HT1080 (cell line): ENCODE measurements at regions not wholly inside any gene's neighbourhood (a gene's known extent, or its start where the extent isn't known, plus 50 kb on each side); places are given as distances from the start of the nearest gene placed in this dataset.
"Not testable (repeated sequence)": the region's sequence is repeated elsewhere in the genome, so short reads cannot be mapped to it uniquely, and the experiment has no call there.

Experiments
- DNase-seq: peaks from one replicate; pipeline ENCODE4 v3.0.0-alpha.2; 2015; ENCODE audit warnings: low read depth

DNA sequence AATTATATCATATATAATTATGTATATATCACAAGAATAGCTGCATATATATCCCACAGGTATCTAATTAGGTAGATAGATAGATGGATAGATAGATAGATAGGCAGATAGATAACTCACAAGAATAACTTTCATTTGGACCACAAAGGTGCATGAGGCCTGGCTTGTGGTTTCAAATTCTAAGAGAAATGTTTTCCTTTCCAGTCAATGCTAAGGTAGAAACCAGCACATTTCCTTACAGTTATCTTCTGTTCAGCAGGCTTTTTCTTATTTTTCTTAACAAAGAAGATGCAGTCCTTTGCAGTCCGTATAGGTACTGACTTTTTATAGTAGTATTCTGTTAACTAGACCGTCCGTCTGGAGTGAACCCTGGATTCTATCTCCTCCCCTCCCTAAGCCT is 152.9 kb upstream of the ANKFN1 start:
- no peak for DNase-seq

DNA sequence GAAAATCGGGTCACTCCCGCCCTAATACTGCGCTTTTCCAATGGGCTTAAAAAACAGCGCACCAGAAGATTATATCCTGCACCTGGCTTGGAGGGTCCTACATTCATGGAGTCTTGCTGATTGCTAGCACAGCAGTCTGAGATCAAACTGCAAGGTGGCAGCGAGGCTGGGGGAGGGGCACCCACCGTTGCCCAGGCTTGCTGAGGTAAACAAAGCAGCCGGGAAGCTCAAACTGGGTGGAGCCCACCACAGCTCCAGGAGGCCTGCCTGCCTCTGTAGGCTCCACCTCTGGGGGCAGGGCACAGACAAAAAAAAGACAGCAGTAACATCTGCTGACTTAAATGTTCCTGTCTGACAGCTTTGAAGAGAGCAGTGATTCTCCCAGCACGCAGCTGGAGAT is 150.6 kb upstream of the ANKFN1 start:
- not testable (repeated sequence) for DNase-seq

DNA sequence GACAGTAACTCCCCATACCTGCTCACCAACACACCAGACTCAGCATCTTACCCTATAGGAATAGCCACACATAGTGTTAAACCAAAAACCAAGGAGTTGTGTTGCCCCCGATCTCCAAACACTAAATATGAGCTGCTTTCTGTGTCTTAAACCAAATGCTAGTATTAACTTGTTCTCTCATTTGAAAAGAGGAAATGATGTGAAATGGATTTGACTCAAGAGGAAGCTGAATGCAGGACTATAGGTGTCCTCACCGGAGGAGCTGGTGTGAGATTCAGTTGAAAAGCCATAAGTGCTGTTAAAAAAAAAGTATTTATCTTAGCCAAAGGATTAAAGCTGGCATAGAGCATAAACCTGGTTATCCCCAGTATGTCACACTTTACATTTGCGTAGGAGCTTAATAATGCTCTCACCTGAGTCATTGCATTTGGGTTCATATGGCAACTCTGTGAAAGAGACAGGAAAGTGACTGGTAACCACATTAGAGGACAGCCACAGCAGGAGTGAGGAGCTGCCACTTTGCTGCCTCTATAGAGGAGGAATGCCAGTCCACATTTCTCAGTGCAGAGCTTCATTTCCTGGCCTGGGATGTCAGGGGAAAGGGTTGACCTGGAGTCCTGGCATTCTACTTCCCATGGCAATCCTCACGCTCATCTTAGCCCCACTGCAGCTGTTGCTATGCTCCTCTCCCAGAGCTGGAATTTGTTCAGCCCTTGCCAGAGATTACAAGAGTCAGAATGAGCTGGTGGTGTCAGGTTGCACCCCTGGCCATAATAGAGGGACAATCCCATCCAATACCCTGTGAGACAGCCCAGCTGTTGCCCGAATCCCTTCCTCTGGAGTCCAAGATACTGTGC is 143.3 kb upstream of the ANKFN1 start:
- DNase-seq, result peak; percentile 1

DNA sequence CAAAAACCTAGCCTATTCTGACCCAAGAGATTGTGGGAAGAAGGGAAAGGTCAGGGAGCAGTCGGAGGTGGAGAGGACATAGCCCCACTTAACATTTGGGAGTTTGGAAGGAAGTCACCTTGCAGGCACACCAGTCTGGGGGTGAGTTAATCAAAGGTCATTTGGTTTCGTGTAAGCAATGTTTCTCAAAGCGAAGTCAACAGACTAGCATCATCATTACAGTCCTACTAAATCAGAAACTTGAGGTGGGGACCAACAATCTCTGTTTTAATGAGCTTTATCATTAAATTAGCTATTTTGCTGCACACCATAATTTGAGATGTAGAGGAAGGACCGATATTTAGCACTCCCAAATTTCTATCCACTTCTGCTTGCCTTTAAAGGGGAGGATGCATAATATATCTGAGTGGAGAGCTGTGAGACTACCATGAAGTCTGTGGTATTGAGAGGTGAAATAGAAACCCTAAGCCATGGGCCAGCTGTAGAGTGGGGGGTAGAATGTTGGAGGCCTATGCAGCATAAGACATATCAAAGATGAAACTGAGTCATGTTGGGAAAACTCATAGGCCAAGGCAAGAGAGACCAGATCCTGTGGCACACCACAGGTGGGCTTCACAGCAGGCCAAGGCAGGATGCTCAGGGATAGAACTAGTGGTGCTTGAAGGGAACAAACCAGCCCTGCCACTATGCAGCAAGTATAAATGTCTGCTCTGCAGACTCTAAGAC is 141.7 kb upstream of the ANKFN1 start:
- no peak for DNase-seq

DNA sequence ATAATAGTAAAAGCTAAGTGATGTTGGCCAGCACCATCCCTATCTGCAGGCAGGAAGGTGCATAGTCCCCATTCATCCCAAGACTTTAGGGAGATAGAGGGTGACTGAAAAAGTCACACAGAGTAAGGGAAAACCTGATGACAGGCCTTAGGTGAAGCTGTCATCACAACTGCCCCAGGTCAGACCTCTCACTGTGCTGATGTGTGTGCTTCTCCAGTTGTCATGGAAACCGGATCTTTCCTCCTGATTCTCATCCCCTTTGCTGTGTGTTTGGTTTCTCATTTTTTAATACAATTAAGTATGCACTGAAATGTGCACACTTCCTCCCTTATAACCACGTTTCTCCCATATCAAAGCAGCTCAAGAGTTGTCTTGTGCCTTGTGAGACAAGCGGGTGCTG is 135.1 kb upstream of the ANKFN1 start:
- no peak for DNase-seq

DNA sequence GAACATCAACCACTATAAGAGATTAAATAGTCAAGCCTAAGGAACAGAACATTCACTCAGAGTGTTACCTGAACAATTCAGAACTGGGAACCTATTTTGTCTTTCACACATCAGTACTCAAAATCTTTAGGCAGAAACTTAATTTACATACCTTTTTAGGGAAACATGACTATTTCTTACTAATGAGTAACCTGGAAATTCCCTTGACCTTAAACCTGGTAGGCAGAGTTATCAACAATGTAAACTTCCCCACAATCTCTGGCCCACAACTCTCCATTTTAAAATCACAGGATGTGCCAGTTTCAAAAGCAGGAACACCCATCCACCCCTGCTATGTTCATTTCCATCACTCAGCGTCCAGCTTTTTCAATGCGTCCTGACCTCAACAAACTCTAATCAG is 132.9 kb upstream of the ANKFN1 start:
- no peak for DNase-seq

DNA sequence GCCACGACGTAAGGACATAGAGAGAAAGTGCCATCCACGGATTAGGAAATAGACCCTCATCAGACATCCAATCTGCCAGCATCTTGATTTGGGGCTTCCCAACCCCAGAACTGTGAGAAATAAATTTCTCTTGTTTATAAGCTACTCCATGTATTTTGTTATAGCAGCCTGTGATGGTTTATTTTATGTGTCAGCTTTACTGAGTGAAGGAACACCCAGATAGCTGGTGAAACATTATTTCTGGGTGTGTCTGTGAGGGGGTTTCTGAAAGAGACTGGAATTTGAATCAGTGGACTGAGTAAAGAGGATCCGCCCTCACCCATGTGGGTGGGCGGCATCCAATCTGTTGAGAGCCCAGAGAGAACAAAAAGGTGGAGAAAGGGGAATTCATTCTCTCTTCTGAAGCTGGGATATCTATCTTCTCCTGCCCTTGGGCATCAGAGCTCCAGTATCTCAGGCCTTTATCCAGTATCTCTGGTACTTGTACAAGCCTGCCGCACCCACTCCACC is 131.5 kb upstream of the ANKFN1 start:
- DNase-seq, result no peak

DNA sequence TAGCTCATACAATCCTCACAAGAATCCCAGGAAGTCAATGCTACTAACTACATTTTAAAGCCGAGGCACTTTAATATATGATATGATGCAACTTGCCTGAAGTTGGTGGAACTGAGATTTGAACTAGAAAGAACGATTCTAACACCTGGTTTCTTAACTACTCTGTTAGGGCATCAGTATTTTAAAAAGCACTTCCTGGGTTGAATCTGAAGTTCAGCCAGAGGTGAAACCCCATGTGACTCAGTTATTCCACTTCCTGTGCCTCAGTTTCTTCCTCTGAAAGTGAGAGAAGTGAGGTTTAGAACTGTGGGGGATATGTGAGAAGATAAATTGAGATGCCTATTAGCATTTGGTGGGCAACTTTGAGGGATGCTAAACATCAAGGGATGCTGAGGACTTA is 129.4 kb upstream of the ANKFN1 start:
- DNase-seq, result no peak

DNA sequence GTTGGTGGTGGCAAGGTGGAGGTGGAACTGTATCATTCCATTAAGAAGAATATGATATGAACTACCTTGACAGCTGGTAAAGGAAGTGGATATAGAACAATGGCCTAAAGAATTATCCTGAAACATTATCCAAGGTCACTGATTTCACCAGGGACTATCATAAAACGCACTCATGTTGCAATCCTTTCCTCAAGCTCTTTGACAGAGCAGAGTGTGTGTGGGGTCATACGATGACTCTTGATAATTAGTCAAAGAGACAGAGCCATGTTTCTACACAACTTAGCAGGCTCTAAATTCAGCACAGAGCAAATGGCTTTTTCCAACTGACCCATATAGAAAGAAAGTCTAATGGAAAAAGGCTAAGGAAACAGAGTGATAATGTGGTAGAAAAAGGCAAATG is 126.4 kb upstream of the ANKFN1 start:
- DNase-seq, result no peak

DNA sequence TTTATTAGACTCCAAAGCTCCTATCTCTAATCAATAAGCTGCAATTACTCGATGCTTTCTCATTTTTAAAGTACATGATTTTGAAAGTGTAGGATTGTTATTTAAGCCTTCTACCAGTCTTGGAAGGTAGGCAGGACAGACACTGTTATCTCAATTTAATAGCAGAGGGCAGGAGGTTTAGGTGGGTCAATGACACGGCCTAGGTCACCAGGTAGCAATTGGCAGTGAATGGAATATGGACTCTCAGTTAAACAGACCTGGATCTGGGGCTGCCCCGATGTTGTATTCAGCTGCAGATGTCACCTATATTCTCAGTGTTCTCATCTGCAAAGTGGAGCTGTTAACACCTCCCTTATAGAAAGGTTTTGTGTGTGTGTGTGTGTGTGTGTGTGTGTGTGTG is 124.4 kb upstream of the ANKFN1 start:
- DNase-seq, result no peak

DNA sequence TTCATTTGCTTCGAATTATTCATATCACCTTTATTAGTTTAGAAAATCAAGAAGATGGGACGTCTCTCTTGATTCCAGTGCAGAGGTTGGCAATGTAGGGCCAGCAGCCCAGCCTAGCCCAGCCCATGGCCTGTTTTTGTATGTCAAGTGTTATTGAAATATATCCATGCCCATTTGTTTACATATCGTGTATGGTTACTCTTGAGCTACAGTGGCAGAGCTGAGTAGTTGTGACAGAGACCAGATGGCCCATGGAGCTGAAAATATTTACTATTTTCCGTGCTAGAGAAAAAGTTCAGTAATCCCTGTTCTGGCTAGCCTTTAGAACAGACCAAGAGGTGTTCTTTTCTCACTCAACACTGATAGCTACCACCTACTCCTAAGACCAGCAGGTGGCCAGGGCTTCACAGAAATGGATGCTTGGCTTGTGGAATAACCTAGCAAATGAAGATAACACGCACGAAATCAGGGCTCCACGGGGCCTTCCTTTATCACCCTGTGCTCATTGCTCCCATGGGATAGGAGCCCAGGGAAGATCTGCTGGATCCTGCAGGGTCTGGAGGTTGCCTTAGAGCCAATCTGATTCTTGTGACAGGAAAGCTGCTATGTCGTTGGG is 123.2 kb upstream of the ANKFN1 start:
- no peak for DNase-seq

DNA sequence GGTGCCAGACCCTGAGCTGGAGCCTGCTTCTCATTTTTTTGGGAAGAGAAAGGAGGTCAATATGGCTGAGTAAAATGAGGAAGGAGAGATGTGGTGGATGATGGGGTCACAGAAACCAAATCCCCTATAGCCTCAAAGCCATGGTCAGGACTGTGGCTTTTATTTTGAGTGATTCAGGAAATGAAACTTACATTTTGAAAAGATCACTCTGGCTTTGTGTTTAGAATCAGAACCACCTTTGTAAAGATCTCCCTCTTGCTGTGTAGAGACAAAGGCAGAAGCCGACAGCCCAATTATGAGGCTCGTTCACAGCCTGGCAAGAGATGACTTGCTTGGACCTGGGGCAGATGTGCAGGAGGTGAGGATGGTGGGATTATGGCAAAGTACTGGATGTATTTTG is 121.6 kb upstream of the ANKFN1 start:
- DNase-seq, result no peak

DNA sequence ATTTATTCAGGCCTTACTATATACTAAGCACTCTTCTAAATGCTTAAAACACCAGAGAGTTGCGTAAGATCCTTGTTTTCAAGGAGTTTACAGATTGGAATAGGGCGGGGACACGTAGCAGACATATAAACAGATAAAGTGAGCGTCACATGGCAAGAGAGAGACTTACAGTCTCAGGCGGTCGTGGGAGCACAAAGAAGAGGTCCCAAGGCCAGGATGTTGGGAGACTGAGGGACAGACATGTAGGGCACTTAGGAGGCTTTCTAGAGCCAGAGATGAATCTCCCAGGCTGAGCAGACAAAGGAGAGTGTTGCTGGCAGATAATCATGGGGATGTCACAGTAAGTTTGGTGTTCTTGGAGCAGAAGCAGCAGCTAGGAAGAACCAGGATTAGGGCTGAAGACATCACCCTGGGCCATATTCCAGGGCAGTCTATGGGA is 119.1 kb upstream of the ANKFN1 start:
- no peak for DNase-seq

DNA sequence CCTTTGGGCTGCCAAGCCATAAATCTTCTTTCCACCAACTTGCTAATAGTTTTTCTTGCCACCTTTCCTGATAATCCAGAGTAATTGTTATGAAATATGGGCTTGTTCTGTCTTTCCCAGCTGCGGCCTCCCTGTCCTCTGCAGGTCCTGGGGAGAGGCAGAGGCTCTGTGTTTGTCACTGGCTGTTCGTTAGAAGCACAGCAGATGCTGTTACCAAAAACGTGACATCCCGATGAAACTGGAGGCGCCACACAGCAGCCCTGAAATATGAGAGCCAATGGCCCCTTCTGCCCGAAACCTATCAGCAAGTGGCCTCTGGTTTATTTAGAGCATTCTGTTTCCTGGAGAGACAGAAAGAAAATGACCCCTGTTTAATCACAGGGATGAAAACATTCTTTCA is 115.1 kb upstream of the ANKFN1 start:
- no peak for DNase-seq

DNA sequence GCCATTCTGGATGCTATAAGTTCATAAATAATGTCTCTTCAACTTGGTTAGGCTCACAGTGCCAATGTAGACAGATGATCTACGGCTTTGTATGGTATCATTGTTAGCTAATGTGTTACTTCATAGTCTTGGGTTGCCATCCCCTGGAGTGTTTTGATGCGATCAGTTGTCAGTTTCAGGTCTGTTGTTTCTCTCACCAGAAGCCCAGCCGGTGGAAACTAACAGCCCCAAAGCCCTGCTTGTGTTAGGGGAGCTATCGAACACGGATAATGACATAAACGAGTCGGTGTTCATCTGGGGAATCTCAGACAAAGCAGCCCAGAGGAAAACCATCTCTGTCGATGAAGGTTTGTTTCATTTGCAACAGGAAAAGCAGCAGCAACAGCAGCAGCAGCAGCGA is 107.4 kb upstream of the ANKFN1 start:
- no peak for DNase-seq

DNA sequence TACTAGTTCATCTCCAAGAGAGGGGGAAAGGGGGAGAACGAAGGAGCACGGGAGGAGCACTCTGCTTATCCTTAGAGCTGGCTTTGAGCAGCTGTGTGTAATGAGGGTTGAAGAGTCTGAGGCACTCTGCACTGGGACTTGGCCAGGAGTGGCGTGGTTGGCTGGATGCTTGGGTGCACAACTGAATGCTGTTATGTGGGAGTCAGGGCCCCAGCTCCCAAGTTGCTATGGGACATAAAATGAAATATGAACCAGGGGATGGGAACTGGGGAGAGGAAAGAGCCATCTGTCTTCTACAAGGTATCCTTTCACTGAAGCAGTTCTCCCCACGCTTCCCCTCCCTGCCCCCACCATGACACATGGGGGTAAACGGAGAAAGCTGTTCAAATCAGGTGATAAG is 105.9 kb upstream of the ANKFN1 start:
- no peak for DNase-seq

DNA sequence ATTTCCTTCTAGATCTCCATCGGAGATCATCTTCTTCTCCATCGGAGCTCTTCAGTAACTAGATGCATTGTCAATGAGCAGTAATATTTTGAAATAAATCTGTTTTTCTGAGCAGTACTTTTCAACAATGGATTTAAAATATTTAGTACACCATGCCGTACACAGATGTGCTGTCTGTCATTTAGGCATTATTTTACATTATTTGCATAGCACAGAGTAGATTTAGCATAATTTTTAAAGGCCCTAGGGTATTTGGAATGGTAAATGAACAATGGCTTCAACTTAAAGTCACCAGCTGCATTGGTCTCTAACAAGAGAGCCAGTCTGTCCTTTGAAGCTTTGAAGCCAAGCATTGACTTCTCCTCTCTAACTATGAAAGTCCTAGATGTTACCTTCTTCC is 95.4 kb upstream of the ANKFN1 start:
- DNase-seq, result no peak

DNA sequence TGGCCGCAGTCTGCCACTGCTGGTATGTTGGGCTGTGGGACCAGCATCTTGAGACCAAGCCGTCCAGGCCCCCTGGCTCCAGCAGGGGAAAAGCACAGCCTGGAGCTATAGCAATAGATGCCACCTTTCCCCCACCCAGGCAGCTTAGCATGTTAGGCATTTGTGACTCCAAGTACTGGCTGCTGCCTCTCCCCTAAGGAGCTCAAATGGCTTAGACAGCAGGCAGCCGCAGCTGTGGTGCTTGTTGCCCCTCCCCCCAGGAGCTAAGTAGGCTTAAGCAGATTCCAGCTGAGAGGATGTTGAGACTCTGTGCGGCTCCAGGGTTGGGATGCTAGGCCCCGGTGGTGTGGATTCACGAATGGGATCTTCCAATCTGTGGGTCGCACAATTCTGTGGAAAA is 88.8 kb upstream of the ANKFN1 start:
- no peak for DNase-seq

DNA sequence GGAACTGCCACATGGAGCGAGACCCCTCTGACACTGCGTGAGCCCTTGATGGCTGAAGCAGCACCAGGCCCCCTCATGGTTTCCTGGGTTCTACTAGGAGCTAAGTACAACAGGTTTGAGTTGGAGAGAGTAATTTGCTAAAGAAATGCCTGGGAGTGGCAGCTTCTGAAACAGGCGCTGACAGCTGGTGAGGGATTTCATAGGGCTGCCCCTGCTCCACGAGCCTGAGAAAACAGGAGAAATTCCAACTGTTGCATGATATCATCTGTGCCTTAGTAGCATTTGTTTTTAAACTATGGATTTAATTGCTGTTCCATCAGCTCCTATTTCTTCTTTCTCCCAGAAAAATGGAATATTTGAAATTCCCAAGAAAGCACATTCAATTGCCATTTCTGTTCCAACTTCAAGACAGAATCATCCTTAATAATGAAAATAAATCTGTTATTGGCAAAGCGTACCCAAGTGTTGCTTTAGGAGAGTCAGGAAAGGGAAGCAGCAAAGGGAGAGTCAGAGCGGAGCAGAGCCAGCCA is 78.8 kb upstream of the ANKFN1 start:
- no peak for DNase-seq

DNA sequence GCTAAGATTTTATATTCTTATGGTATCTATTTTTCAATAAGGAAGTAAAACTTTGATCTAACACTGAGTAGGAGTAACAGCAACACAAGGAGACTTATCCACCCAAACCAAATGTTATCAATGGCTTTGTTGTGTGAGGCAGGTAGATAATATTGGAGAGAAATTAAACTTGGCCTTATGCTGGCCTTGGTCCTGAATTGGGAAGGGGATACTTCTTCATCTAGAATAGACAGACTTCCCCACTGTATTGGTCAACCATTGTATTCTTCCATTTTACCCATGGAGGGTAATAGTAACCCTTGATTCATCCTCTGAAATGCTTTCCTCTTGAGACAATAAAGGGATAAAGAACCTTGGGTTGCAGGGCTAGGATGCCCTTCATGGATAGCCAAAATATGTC is 76.3 kb upstream of the ANKFN1 start:
- DNase-seq, result no peak

DNA sequence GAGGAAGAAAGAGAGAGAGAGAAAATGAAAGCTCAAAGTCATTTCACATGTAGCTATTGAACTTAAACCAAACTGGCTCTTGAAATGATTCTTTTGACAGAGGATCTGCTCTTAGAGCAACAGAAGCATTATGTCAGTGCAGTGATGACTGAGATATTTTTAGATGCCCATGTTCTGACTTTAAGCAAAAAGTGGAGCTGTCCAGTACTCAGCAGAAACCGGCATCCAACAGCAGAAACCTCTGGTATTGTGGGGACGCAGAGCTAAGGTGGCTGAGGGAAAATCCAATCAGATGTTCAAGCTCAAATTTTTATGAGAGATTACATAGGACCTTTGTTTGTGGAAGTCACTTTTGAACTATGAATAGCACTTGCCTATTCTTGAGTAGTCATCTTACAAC is 69.8 kb upstream of the ANKFN1 start:
- no peak for DNase-seq
